H1 (cell line): ENCODE measurements at regions not wholly inside any gene's neighbourhood (a gene's known extent, or its start where the extent isn't known, plus 50 kb on each side); places are given as distances from the start of the nearest gene placed in this dataset.

Experiments used
- CTCF ChIA-PET: fragments of 300-600 bp; sonication (Branson Sonifier 250); formaldehyde crosslinking; loops from one replicate; lab custom pipeline; 2021; ENCODE audit not compliant: partially characterized antibody; lab: Charles Lee
- POLR2A ChIA-PET: fragments of 300-600 bp; sonication (Branson Sonifier 250); formaldehyde crosslinking; loops from one replicate; lab custom pipeline; 2021; ENCODE audit warnings: inconsistent platforms; ENCODE audit not compliant: partially characterized antibody; lab: Charles Lee
- DNase-seq, 2 experiments: peaks; one replicate each; pipeline versions ENCODE4 v3.0.0 to v3.0.0-alpha.2; 2010 to 2022; ENCODE audit warnings: low spot score in 2 of 2, low read depth in 1 of 2, mixed read lengths in 1 of 2
- FAIRE-seq: peaks from 2 replicates; lab custom pipeline; 2011; peaks lifted over from hg19 to GRCh38; lab: Jason Lieb, UNC
- H2AFZ ChIP-seq: 2 replicates; pipeline ENCODE4 v1.8.1; 2012; ENCODE audit warnings: low read length, inconsistent platforms
- H2AK5ac ChIP-seq: 2 replicates; pipeline ENCODE4 v1.6.1; 2013; ENCODE audit warnings: low read depth, low read length
- H2BK120ac ChIP-seq: replicated peaks from 2 replicates; pipeline ENCODE3; 2013; ENCODE audit warnings: low read depth, low read length, inconsistent platforms
- H2BK12ac ChIP-seq: 2 replicates; pipeline ENCODE4 v1.6.1; 2013; ENCODE audit warnings: low read depth, low read length
- H2BK15ac ChIP-seq: 2 replicates; pipeline ENCODE4 v1.6.1; 2013; ENCODE audit warnings: low read length
- H2BK20ac ChIP-seq: 2 replicates; pipeline ENCODE4 v1.6.1; 2013; ENCODE audit warnings: low read length
- H2BK5ac ChIP-seq: 2 replicates; pipeline ENCODE4 v1.6.1; 2013; ENCODE audit warnings: low read depth, low read length
- H3K14ac ChIP-seq: 2 replicates; pipeline ENCODE4 v1.6.1; 2013; ENCODE audit warnings: inconsistent platforms; ENCODE audit not compliant: insufficient read length
- H3K18ac ChIP-seq: 2 replicates; pipeline ENCODE4 v1.6.1; 2013; ENCODE audit warnings: low read length; ENCODE audit errors: extremely low read depth
- H3K23ac ChIP-seq: 2 replicates; pipeline ENCODE4 v1.6.1; 2013; ENCODE audit warnings: inconsistent platforms; ENCODE audit not compliant: insufficient read length
- H3K23me2 ChIP-seq: 2 replicates; pipeline ENCODE4 v1.6.1; 2013; ENCODE audit warnings: low read depth, low read length
- H3K27ac ChIP-seq: 2 replicates; pipeline ENCODE4 v1.6.1; 2011; ENCODE audit warnings: low read depth, low read length, inconsistent platforms
- H3K27me3 ChIP-seq, 4 experiments: replicated peaks in 1 of 4; 1 replicate in 1 of 4; 2 replicates in 3 of 4; pipeline versions ENCODE4 v1.6.1 to v1.8.1; 2011 to 2013; ENCODE audit warnings: low read length in 3 of 4, mild to moderate bottlenecking in 3 of 4, inconsistent platforms in 2 of 4, mixed read lengths in 2 of 4, moderate library complexity in 1 of 4; ENCODE audit not compliant: control insufficient read depth in 3 of 4, insufficient read depth in 3 of 4; ENCODE audit errors: extremely low read depth in 1 of 4
- H3K36me3 ChIP-seq, 4 experiments: 2 replicates each; pipeline versions ENCODE4 v1.6.1 to v1.8.1; 2011 to 2013; ENCODE audit warnings: mild to moderate bottlenecking in 4 of 4, low read length in 3 of 4, moderate library complexity in 2 of 4, control low read depth in 1 of 4, inconsistent platforms in 1 of 4; ENCODE audit not compliant: insufficient read depth in 4 of 4, control insufficient read depth in 2 of 4
- H3K4ac ChIP-seq: replicated peaks from 2 replicates; pipeline ENCODE3; 2013; ENCODE audit warnings: low read length, low read depth, mixed read lengths, inconsistent platforms; ENCODE audit not compliant: insufficient read length
- H3K4me1 ChIP-seq, 4 experiments: replicated peaks in 1 of 4; 1 replicate in 1 of 4; 2 replicates in 3 of 4; pipeline versions ENCODE4 v1.6.1 to v1.8.1; 2011 to 2013; ENCODE audit warnings: low read length in 3 of 4, inconsistent platforms in 2 of 4, mixed read lengths in 1 of 4; ENCODE audit not compliant: insufficient read depth in 4 of 4, control insufficient read depth in 3 of 4
- H3K4me2 ChIP-seq, 2 experiments: 2 replicates each; pipeline versions ENCODE4 v1.6.1 to v1.8.1; 2011 to 2013; ENCODE audit warnings: low read depth in 2 of 2, low read length in 2 of 2, control low read depth in 1 of 2, inconsistent platforms in 1 of 2, mild to moderate bottlenecking in 1 of 2; ENCODE audit not compliant: insufficient read depth in 1 of 2
- H3K4me3 ChIP-seq, 4 experiments: fragments of 200-600, 300-600 bp in 1 of 4; sonication (generic), shearing (Covaris generic), sonication (Bioruptor Twin) in 1 of 4; 2 replicates each; pipeline versions ENCODE4 v1.5.1 to v1.8.1; 2011 to 2016; ENCODE audit warnings: low read length in 4 of 4, low read depth in 3 of 4, control low read depth in 2 of 4, inconsistent platforms in 2 of 4, mild to moderate bottlenecking in 2 of 4, mixed read lengths in 1 of 4, moderate library complexity in 1 of 4; ENCODE audit not compliant: insufficient read depth in 2 of 4; ENCODE audit errors: extremely low read depth in 1 of 4
- H3K56ac ChIP-seq: replicated peaks from 2 replicates; pipeline ENCODE3; 2013; ENCODE audit warnings: low read depth, mild to moderate bottlenecking, mixed read lengths, low read length, inconsistent platforms; ENCODE audit not compliant: insufficient read length
- H3K79me1 ChIP-seq: 2 replicates; pipeline ENCODE4 v1.6.1; 2013; ENCODE audit warnings: low read depth, low read length, control low read depth
- H3K79me2 ChIP-seq, 2 experiments: 2 replicates each; pipeline versions ENCODE4 v1.6.1 to v1.8.1; 2012 to 2013; ENCODE audit warnings: low read length in 2 of 2, mild to moderate bottlenecking in 2 of 2, inconsistent platforms in 1 of 2; ENCODE audit not compliant: insufficient read depth in 2 of 2, control insufficient read depth in 1 of 2
- H3K9ac ChIP-seq, 4 experiments: replicated peaks in 1 of 4; 1 replicate in 1 of 4; 2 replicates in 3 of 4; pipeline versions ENCODE4 v1.6.1 to v1.8.1; 2011 to 2013; ENCODE audit warnings: low read depth in 3 of 4, low read length in 3 of 4, control low read depth in 2 of 4, mild to moderate bottlenecking in 2 of 4, moderate library complexity in 2 of 4, inconsistent platforms in 1 of 4; ENCODE audit errors: extremely low read depth in 1 of 4
- H3K9me3 ChIP-seq, 2 experiments: 2 replicates each; pipeline versions ENCODE4 v1.6.1 to v1.8.1; 2012 to 2013; ENCODE audit warnings: mild to moderate bottlenecking in 2 of 2, moderate library complexity in 2 of 2, control low read depth in 1 of 2, inconsistent platforms in 1 of 2, low read depth in 1 of 2, low read length in 1 of 2, mixed read lengths in 1 of 2; ENCODE audit not compliant: insufficient read depth in 2 of 2
- H4K20me1 ChIP-seq, 2 experiments: replicated peaks in 1 of 2; 2 replicates each; pipeline versions ENCODE3 to v1.8.1; 2011 to 2013; ENCODE audit warnings: inconsistent platforms in 2 of 2, low read length in 2 of 2, mild to moderate bottlenecking in 1 of 2; ENCODE audit not compliant: insufficient read depth in 2 of 2, control insufficient read depth in 1 of 2
- H4K5ac ChIP-seq: 2 replicates; pipeline ENCODE4 v1.6.1; 2013; ENCODE audit warnings: low read length, low read depth, mixed read lengths, inconsistent platforms; ENCODE audit not compliant: insufficient read length
- H4K8ac ChIP-seq: 2 replicates; pipeline ENCODE4 v1.8.0; 2013; ENCODE audit warnings: mild to moderate bottlenecking, moderate library complexity, low read length, inconsistent platforms; ENCODE audit not compliant: insufficient read depth; ENCODE audit errors: extremely low read depth
- H4K91ac ChIP-seq: replicated peaks from 2 replicates; pipeline ENCODE3; 2013; ENCODE audit warnings: low read length, mixed read lengths, inconsistent platforms; ENCODE audit not compliant: insufficient read length
- POLR2A ChIP-seq, 2 experiments: IDR thresholded peaks; 1 replicate in 1 of 2; 2 replicates in 1 of 2; pipeline ENCODE4 v1.6.1; 2011; ENCODE audit warnings: low read depth in 2 of 2, low read length in 2 of 2, mild to moderate bottlenecking in 2 of 2; ENCODE audit errors: control extremely low read depth in 1 of 2
- SP1 ChIP-seq: IDR thresholded peaks from 2 replicates; pipeline ENCODE4 v1.6.1; 2011; ENCODE audit warnings: low read depth, low read length
- SRF ChIP-seq: IDR thresholded peaks from 2 replicates; pipeline ENCODE4 v1.6.1; 2011; ENCODE audit warnings: mild to moderate bottlenecking, low read depth, low read length, moderate library complexity
- WGBS, 2 experiments: shearing (Covaris generic) in 1 of 2; methylation state at CpG; one replicate each; pipeline versions ENCODE4 v1.1.6 to v1.1.7; 2013 to 2015; ENCODE audit warnings: low lambda C conversion rate in 2 of 2, mixed read lengths in 2 of 2, inconsistent platforms in 1 of 2, low coverage in 1 of 2, missing lambda C conversion rate in 1 of 2; ENCODE audit not compliant: insufficient replicate concordance in 2 of 2, insufficient coverage in 1 of 2, insufficient read length in 1 of 2; ENCODE audit errors: extremely low coverage in 1 of 2, missing lambda C conversion rate in 1 of 2; 5-methylcytosine and 5-hydroxymethylcytosine counted together

GRCh38 chr6:147043994-147044477, 160.2 kb upstream of the STXBP5 start:
- WGBS, 2 experiments = 92% methylated on average over 5 of the region's 5 CpGs; no CpG with 5 or more reads in 1 of the 2 experiments
- Histone ChIP-seq H3K79me2 (no peaks in the 10 kb centered on the region), H3K36me3 (no peaks in the 10 kb centered on the region; a peak in 1 of 8 replicates), H3K4me1 (peaks cover 0 to 3% (median 0%) of the 10 kb centered on the region in 4 experiments; a peak in 1 of 7 replicates), H3K79me1 (no peaks in the 10 kb centered on the region), H3K27ac (peak overlapping the region; percentile 51; the same call in 1 of the 2 replicates), H3K14ac (no peak overlapping the region), H4K20me1 (no peaks in the 10 kb centered on the region), H2AFZ (peak overlapping the region; percentile 86; the same call in 1 of the 2 replicates), H3K9me3 (peaks cover 0 to 2% of the 10 kb centered on the region in 2 experiments; a peak in 1 of 4 replicates), H3K4me3 (no peak overlapping the region; a peak in 2 of 8 replicates), H2BK12ac (peak overlapping the region; percentile 30; the same call in 1 of the 2 replicates), H4K5ac (no peak overlapping the region), H3K56ac (no peak overlapping the region), H3K4ac (no peak overlapping the region), H3K23me2 (no peaks in the 10 kb centered on the region), H2BK15ac (no peak overlapping the region), H2BK120ac (no peak overlapping the region), H3K4me2 (no peak overlapping the region), H3K18ac (no peak overlapping the region), H4K8ac (no peak overlapping the region), H2AK5ac (no peak overlapping the region), H3K9ac (peak overlapping the region in 1 of 4 experiments; percentile 21; a peak in 1 of 7 replicates), H2BK20ac (no peak overlapping the region), H2BK5ac (peak overlapping the region; percentile 36; the same call in 1 of the 2 replicates), H4K91ac (no peak overlapping the region), H3K27me3 (no peaks in the 10 kb centered on the region), H3K23ac (no peak overlapping the region)
- POLR2A ChIA-PET = interaction anchor here (0.7 to 1.5 kb wide), 2 partner anchors 10 to 11 kb away, joined by 3 read pairs; no protein-coding TSS in a partner anchor
- DNase-seq (no peak), FAIRE-seq (peak; percentile 52)
- TF ChIP-seq SRF = peak; percentile 88
- no peak for TF ChIP-seq SP1
- peak in 1 of 2 experiments; percentile 38; a peak in 1 of 3 replicates for TF ChIP-seq POLR2A (IDR thresholded peaks at IDR 0.05; ENCODE audit: control extremely low read depth in 1 of 2, low read depth in 2 of 2, low read length in 2 of 2)
- CTCF ChIA-PET = no interaction called here
